22Rv1 (cell line): ENCODE measurements at regions not wholly inside any gene's neighbourhood (a gene's known extent, or its start where the extent isn't known, plus 50 kb on each side); places are given as distances from the start of the nearest gene placed in this dataset.

ENCODE experiments used
- ZFX ChIP-seq: fragments of 450-650 bp; IDR thresholded peaks from 2 replicates; pipeline ENCODE4 v1.6.1; 2017; ENCODE audit warnings: antibody characterized with exemption, borderline replicate concordance
- TF ChIP-seq, protein P1 (sequence below): fragments of 450-650 bp; IDR thresholded peaks from 2 replicates; pipeline ENCODE4 v1.5.1; 2017; ENCODE audit warnings: mild to moderate bottlenecking

GRCh38 chr6:81854474-81854873 is 102.0 kb upstream of the TENT5A start:
- TF ChIP-seq, protein P1, sequence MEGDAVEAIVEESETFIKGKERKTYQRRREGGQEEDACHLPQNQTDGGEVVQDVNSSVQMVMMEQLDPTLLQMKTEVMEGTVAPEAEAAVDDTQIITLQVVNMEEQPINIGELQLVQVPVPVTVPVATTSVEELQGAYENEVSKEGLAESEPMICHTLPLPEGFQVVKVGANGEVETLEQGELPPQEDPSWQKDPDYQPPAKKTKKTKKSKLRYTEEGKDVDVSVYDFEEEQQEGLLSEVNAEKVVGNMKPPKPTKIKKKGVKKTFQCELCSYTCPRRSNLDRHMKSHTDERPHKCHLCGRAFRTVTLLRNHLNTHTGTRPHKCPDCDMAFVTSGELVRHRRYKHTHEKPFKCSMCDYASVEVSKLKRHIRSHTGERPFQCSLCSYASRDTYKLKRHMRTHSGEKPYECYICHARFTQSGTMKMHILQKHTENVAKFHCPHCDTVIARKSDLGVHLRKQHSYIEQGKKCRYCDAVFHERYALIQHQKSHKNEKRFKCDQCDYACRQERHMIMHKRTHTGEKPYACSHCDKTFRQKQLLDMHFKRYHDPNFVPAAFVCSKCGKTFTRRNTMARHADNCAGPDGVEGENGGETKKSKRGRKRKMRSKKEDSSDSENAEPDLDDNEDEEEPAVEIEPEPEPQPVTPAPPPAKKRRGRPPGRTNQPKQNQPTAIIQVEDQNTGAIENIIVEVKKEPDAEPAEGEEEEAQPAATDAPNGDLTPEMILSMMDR = no peak
- no peak for TF ChIP-seq ZFX
